Body of pancreas (tissue), 4 donors: ENCODE measurements at regions not wholly inside any gene's neighbourhood (a gene's known extent, or its start where the extent isn't known, plus 50 kb on each side); places are given as distances from the start of the nearest gene placed in this dataset.
"Not testable (repeated sequence)": the region's sequence is repeated elsewhere in the genome, so short reads cannot be mapped to it uniquely, and the experiment has no call there.

Source experiments
- ATAC-seq: fragments of 150-250 bp; one replicate; pipeline ENCODE4 v1.9.1; 2016
- DNase-seq, 4 donors: peaks; one replicate each; pipeline ENCODE4 v3.0.0-alpha.2; 2019
- H3K27ac ChIP-seq, 4 donors: fragments of 200-600 bp; sonication (generic); 1 replicate in 3 of 4; 2 replicates in 1 of 4; pipeline versions ENCODE4 v1.5.1 to v1.6.1; 2016 to 2019; ENCODE audit warnings: mild to moderate bottlenecking in 1 of 4, mixed read lengths in 1 of 4, moderate library complexity in 1 of 4
- H3K27me3 ChIP-seq, 2 donors: fragments of 200-600 bp; sonication (generic); one replicate each; pipeline ENCODE4 v1.6.0; 2016; ENCODE audit warnings: mild to moderate bottlenecking in 1 of 2
- H3K36me3 ChIP-seq, 2 donors: fragments of 200-600 bp; sonication (generic); replicated peaks in 1 of 2; 2 replicates each; pipeline ENCODE4 v1.5.1; 2016; ENCODE audit warnings: low read depth in 2 of 2; ENCODE audit not compliant: insufficient read depth in 1 of 2
- H3K4me1 ChIP-seq: fragments of 200-600 bp; sonication (generic); one replicate; pipeline ENCODE4 v1.6.0; 2016
- H3K4me3 ChIP-seq, 2 donors: fragments of 200-600 bp; sonication (generic); 1 replicate in 1 of 2; 2 replicates in 1 of 2; pipeline ENCODE4 v1.5.1; 2016 to 2019
- H3K9me3 ChIP-seq, 3 donors: fragments of 200-600 bp; sonication (generic); 1 replicate in 2 of 3; 2 replicates in 1 of 3; pipeline ENCODE4 v1.5.1; 2016
- POLR2A ChIP-seq, 3 donors: fragments of 450-650 bp; IDR thresholded peaks; one replicate each; pipeline ENCODE4 v1.6.1; 2016; ENCODE audit warnings: antibody characterized with exemption in 3 of 3, mild to moderate bottlenecking in 2 of 3
- WGBS, 2 donors: methylation state at CpG; one replicate each; pipeline ENCODE4 v1.1.5; 2017; 5-methylcytosine and 5-hydroxymethylcytosine counted together
- intact Hi-C: fragments of 100-400 bp; cut with DNase I; formaldehyde crosslinking; loops from one replicate; pipeline ENCODE4 v1.15.1; 2023
- TF ChIP-seq, protein P1 (sequence below), 7 experiments: fragments of 450-650 bp in 4 of 7; fragments of 200-600 bp in 3 of 7; sonication (generic) in 3 of 7; IDR thresholded peaks; one replicate each; pipeline ENCODE4 v1.5.1; 2016 to 2019; ENCODE audit warnings: antibody characterized with exemption in 7 of 7

- peak in 1 of 4 donors; percentile 9 for DNase-seq
- intact Hi-C loops, H3K4me3 ChIP-seq, H3K27me3 ChIP-seq, ATAC-seq, H3K9me3 ChIP-seq, H3K36me3 ChIP-seq, H3K4me1 ChIP-seq: not testable (repeated sequence)
- H3K27ac ChIP-seq = peak overlapping the region in 1 of 4 donors; percentile 40
- 47 to 74% methylated on average over 19 to 24 of the region's 27 CpGs for WGBS, 2 donors
These were observed 77.9 kb downstream of the NR4A2 start for GRCh38 chr2:156254637-156255067.

DNA sequence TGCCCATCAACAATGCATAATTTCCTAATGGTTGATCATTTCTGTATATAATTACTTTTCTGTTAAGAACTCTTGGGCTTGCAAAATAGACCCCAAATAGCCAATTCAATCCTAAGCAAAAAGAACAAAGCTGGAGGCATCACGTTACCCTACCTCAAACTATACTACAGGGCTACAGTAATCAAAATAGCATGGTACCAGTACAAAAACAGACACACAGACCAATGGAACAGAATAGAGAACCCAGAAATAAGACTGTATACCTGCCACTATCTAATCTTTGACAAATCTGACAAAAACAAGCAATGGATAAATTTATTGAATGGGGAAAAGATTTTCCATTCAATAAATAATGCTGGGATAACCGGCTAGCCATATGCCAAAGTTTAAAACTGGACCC lies 78.8 kb downstream of the NR4A2 start:
- ATAC-seq = no peak
- H3K27me3 ChIP-seq = no peaks in the 10 kb centered on the region
- 73 to 74% methylated on average over 2 of the region's 2 CpGs for WGBS, 2 donors

GRCh38 chr2:156242874-156243273 lies 89.6 kb downstream of the NR4A2 start:
- no peak for ATAC-seq
- TF ChIP-seq, protein P1, sequence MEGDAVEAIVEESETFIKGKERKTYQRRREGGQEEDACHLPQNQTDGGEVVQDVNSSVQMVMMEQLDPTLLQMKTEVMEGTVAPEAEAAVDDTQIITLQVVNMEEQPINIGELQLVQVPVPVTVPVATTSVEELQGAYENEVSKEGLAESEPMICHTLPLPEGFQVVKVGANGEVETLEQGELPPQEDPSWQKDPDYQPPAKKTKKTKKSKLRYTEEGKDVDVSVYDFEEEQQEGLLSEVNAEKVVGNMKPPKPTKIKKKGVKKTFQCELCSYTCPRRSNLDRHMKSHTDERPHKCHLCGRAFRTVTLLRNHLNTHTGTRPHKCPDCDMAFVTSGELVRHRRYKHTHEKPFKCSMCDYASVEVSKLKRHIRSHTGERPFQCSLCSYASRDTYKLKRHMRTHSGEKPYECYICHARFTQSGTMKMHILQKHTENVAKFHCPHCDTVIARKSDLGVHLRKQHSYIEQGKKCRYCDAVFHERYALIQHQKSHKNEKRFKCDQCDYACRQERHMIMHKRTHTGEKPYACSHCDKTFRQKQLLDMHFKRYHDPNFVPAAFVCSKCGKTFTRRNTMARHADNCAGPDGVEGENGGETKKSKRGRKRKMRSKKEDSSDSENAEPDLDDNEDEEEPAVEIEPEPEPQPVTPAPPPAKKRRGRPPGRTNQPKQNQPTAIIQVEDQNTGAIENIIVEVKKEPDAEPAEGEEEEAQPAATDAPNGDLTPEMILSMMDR (IDR thresholded peaks at IDR 0.05) = no peak
- no peak for TF ChIP-seq POLR2A (IDR thresholded peaks at IDR 0.05)
- 63 to 72% methylated on average over 1 of the region's 1 CpG for WGBS, 2 donors

More for the DNA sequence above, 78.8 kb downstream of the NR4A2 start:
- H3K4me1 ChIP-seq = no peaks in the 10 kb centered on the region
- no peaks in the 10 kb centered on the region for H3K9me3 ChIP-seq
- TF ChIP-seq, protein P1 (IDR thresholded peaks at IDR 0.05) = no peak
- no peak for TF ChIP-seq POLR2A (IDR thresholded peaks at IDR 0.05)
- no peak overlapping the region for H3K27ac ChIP-seq
- intact Hi-C loops = no loop called here
- no peaks in the 10 kb centered on the region for H3K36me3 ChIP-seq
- DNase-seq = no peak
- H3K4me3 ChIP-seq = no peak overlapping the region

GRCh38 chr2:156237558-156237957 lies 95.0 kb downstream of the NR4A2 start:
- Histone ChIP-seq H3K27ac (no peak overlapping the region), H3K4me1 (no peaks in the 10 kb centered on the region), H3K9me3 (no peaks in the 10 kb centered on the region), H3K36me3 (no peaks in the 10 kb centered on the region), H3K27me3 (no peaks in the 10 kb centered on the region), H3K4me3 (no peak overlapping the region)
- ATAC-seq (no peak), DNase-seq (no peak)
- intact Hi-C loops = no loop called here
- TF ChIP-seq, protein P1 (IDR thresholded peaks at IDR 0.05) = no peak
- no peak for TF ChIP-seq POLR2A (IDR thresholded peaks at IDR 0.05)
- 41 to 50% methylated on average over 2 of the region's 2 CpGs for WGBS, 2 donors

More at GRCh38 chr2:156242874-156243273, 89.6 kb downstream of the NR4A2 start:
- H3K36me3 ChIP-seq = no peaks in the 10 kb centered on the region
- no peaks in the 10 kb centered on the region for H3K9me3 ChIP-seq
- H3K4me1 ChIP-seq = no peaks in the 10 kb centered on the region
- no peak for DNase-seq
- H3K27me3 ChIP-seq = no peaks in the 10 kb centered on the region
- H3K4me3 ChIP-seq = no peak overlapping the region
- intact Hi-C loops = no loop called here
- H3K27ac ChIP-seq = no peak overlapping the region

DNA sequence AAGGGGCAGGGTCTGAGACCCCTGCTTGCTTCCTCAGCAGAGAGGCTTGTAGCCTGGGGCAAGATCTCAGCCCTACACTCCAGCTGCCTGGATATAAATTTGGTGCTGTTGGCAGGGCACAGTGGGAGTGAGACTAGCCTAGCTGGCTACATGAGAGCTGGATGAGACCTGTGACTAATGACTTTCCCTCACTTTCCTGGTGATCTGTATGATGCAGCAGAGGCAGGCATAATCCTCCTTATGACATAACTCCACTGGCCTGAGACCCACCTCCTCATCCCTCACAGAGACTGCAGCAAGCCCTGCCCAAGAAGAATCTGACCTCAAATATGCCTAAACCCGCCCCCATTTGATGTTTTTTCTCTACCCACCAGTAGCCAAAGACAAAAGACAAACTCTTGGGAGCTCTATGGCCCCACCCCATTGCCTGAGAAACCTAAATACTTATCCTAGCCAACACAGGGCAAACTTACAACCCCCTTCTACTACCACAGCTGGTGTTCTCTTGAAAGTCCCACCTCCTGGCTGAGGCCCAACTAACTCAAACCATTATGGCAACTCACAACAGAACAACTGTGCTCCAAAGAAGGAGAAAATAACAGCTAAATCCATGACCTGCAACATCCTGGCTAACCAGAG lies 102.7 kb downstream of the NR4A2 start:
- Histone ChIP-seq H3K9me3 (no peaks in the 10 kb centered on the region), H3K4me3 (no peak overlapping the region), H3K27me3 (no peaks in the 10 kb centered on the region), H3K27ac (no peak overlapping the region), H3K4me1 (no peaks in the 10 kb centered on the region), H3K36me3 (no peaks in the 10 kb centered on the region)
- ATAC-seq = no peak
- DNase-seq = no peak
- TF ChIP-seq, protein P1 (IDR thresholded peaks at IDR 0.05) = no peak
- no peak for TF ChIP-seq POLR2A (IDR thresholded peaks at IDR 0.05)
- 50% methylated on average over 1 of the region's 1 CpG for WGBS, 2 donors
- intact Hi-C loops = no loop called here

GRCh38 chr2:156223328-156223727 lies 109.2 kb downstream of the NR4A2 start:
- H3K27ac ChIP-seq, H3K36me3 ChIP-seq, DNase-seq, H3K4me3 ChIP-seq, intact Hi-C loops, H3K27me3 ChIP-seq, H3K9me3 ChIP-seq, H3K4me1 ChIP-seq, ATAC-seq: not testable (repeated sequence)
- WGBS, 2 donors = 65 to 66% methylated on average over 1 of the region's 1 CpG
